IMR-90 (cell line): ENCODE measurements at regions not wholly inside any gene's neighbourhood (a gene's known extent, or its start where the extent isn't known, plus 50 kb on each side); places are given as distances from the start of the nearest gene placed in this dataset.

Source experiments
- ATAC-seq: fragments of 200-7000 bp; cut with Tn5 transposase; 2 replicates; pipeline ENCODE4 v1.9.1; 2020; ENCODE audit warnings: low read depth, mild to moderate bottlenecking, moderate library complexity
- BruUV-seq: library from RNA; stranded (reverse); fragments of 400-500 nt; replicated peaks from 2 replicates; lab custom pipeline; 2021; lab: Mats Ljungman, UMichigan
- CTCF ChIA-PET: fragments of 300-600 bp; formaldehyde crosslinking; extraction: SDS; loops from one replicate; lab custom pipeline; 2021; ENCODE audit warnings: antibody characterized with exemption; lab: Yijun Ruan, JAX
- POLR2A ChIA-PET: fragments of 300-600 bp; sonication (Branson Sonifier 250); formaldehyde crosslinking; loops from one replicate; lab custom pipeline; 2022; ENCODE audit warnings: antibody characterized with exemption; ENCODE audit not compliant: unreplicated experiment; lab: Charles Lee
- DNase-seq: peaks from one replicate; pipeline ENCODE4 v3.0.0; 2013
- H2AFZ ChIP-seq: replicated peaks from 2 replicates; pipeline ENCODE3; 2013; ENCODE audit warnings: low read length, mild to moderate bottlenecking; ENCODE audit not compliant: poor library complexity
- H2AK5ac ChIP-seq: 2 replicates; pipeline ENCODE4 v1.6.1; 2013; ENCODE audit warnings: low read depth, low read length, inconsistent platforms
- H2AK9ac ChIP-seq: replicated peaks from 2 replicates; pipeline ENCODE3; 2013; ENCODE audit warnings: mild to moderate bottlenecking, low read depth, low read length, moderate library complexity; ENCODE audit not compliant: poor library complexity
- H2BK120ac ChIP-seq: 2 replicates; pipeline ENCODE4 v1.6.1; 2013; ENCODE audit warnings: low read depth, low read length, inconsistent platforms
- H2BK15ac ChIP-seq: 3 replicates; pipeline ENCODE4 v1.6.1; 2013; ENCODE audit warnings: low read depth, low read length, inconsistent platforms
- H2BK20ac ChIP-seq: 2 replicates; pipeline ENCODE4 v1.6.1; 2013; ENCODE audit warnings: low read depth, mild to moderate bottlenecking, inconsistent platforms, low read length, moderate library complexity
- H2BK5ac ChIP-seq: 2 replicates; pipeline ENCODE4 v1.6.1; 2013; ENCODE audit warnings: mild to moderate bottlenecking, low read depth, low read length, inconsistent platforms; ENCODE audit not compliant: poor library complexity, severe bottlenecking
- H3K14ac ChIP-seq: replicated peaks from 2 replicates; pipeline ENCODE4 v1.6.1; 2013; ENCODE audit warnings: low read depth, low read length, inconsistent platforms
- H3K18ac ChIP-seq: 2 replicates; pipeline ENCODE4 v1.6.1; 2013; ENCODE audit warnings: low read depth, low read length, control low read depth
- H3K23ac ChIP-seq: 2 replicates; pipeline ENCODE4 v1.6.1; 2013; ENCODE audit warnings: low read depth, low read length, inconsistent platforms
- H3K27ac ChIP-seq: 2 replicates; pipeline ENCODE4 v1.5.1; 2013; ENCODE audit warnings: mild to moderate bottlenecking, control low read depth, low read length; ENCODE audit not compliant: insufficient read depth
- H3K27me3 ChIP-seq: 2 replicates; pipeline ENCODE4 v1.6.1; 2013; ENCODE audit warnings: low read length; ENCODE audit not compliant: control insufficient read depth, insufficient read depth
- H3K36me3 ChIP-seq: 2 replicates; pipeline ENCODE4 v1.6.1; 2013; ENCODE audit warnings: low read length, mixed read lengths; ENCODE audit not compliant: control insufficient read depth, insufficient read depth
- H3K4ac ChIP-seq: 2 replicates; pipeline ENCODE4 v1.6.1; 2013; ENCODE audit warnings: low read depth, low read length, inconsistent platforms
- H3K4me1 ChIP-seq: 2 replicates; pipeline ENCODE4 v1.6.1; 2013; ENCODE audit warnings: low read length, mixed read lengths; ENCODE audit not compliant: control insufficient read depth, insufficient read depth
- H3K4me2 ChIP-seq: 2 replicates; pipeline ENCODE4 v1.6.1; 2013; ENCODE audit warnings: low read depth, mild to moderate bottlenecking, control low read depth, low read length, moderate library complexity
- H3K4me3 ChIP-seq: 2 replicates; pipeline ENCODE4 v1.5.1; 2013; ENCODE audit warnings: low read depth, mild to moderate bottlenecking, control low read depth, low read length, moderate library complexity; ENCODE audit not compliant: insufficient read depth
- H3K56ac ChIP-seq: 2 replicates; pipeline ENCODE4 v1.6.1; 2013; ENCODE audit warnings: low read length, inconsistent platforms; ENCODE audit not compliant: insufficient read depth; ENCODE audit errors: extremely low read depth
- H3K79me1 ChIP-seq, 2 experiments: 2 replicates each; pipeline ENCODE4 v1.6.1; 2013; ENCODE audit warnings: low read length in 2 of 2, inconsistent platforms in 1 of 2, low read depth in 1 of 2
- H3K9ac ChIP-seq: 2 replicates; pipeline ENCODE4 v1.6.1; 2013; ENCODE audit warnings: low read depth, low read length, control low read depth
- H3K9me1 ChIP-seq: 2 replicates; pipeline ENCODE4 v1.6.1; 2013; ENCODE audit warnings: low read length, inconsistent platforms; ENCODE audit not compliant: insufficient read depth
- H3K9me3 ChIP-seq: 2 replicates; pipeline ENCODE4 v1.6.1; 2013; ENCODE audit warnings: low read length; ENCODE audit not compliant: control insufficient read depth, insufficient read depth
- H4K20me1 ChIP-seq: 2 replicates; pipeline ENCODE4 v1.6.1; 2013; ENCODE audit warnings: low read length, inconsistent platforms; ENCODE audit not compliant: insufficient read depth
- H4K5ac ChIP-seq: 2 replicates; pipeline ENCODE4 v1.6.1; 2013; ENCODE audit warnings: mild to moderate bottlenecking, low read depth, low read length, control low read depth
- H4K8ac ChIP-seq, 2 experiments: 2 replicates each; pipeline ENCODE4 v1.6.1; 2013; ENCODE audit warnings: low read depth in 2 of 2, low read length in 2 of 2, control low read depth in 1 of 2, inconsistent platforms in 1 of 2
- H4K91ac ChIP-seq: 2 replicates; pipeline ENCODE4 v1.6.1; 2013; ENCODE audit warnings: low read depth, low read length, inconsistent platforms; ENCODE audit not compliant: insufficient read depth
- BHLHE40 ChIP-seq: fragments of 150-350 bp; IDR thresholded peaks from 2 replicates; pipeline ENCODE4 v1.6.1; 2016; ENCODE audit warnings: mild to moderate bottlenecking, low read depth, low read length
- CEBPB ChIP-seq: IDR thresholded peaks from 2 replicates; pipeline ENCODE4 v1.6.1; 2012; ENCODE audit warnings: low read depth, low read length, improper control_type of control experiment
- CHD1 ChIP-seq: IDR thresholded peaks from 2 replicates; pipeline ENCODE4 v1.6.1; 2012; ENCODE audit warnings: low read depth, low read length, improper control_type of control experiment
- CTCF ChIP-seq: conservative IDR thresholded peaks from 2 replicates; pipeline ENCODE4 v1.5.1; 2012; ENCODE audit warnings: mild to moderate bottlenecking, low read depth, low read length, improper control_type of control experiment
- ELK1 ChIP-seq: fragments of 150-350 bp; IDR thresholded peaks from 2 replicates; pipeline ENCODE4 v1.6.1; 2016; ENCODE audit warnings: low read depth, mild to moderate bottlenecking, low read length, moderate library complexity, borderline replicate concordance
- FOS ChIP-seq: fragments of 150-350 bp; IDR thresholded peaks from 2 replicates; pipeline ENCODE4 v1.6.1; 2016; ENCODE audit warnings: low read depth, low read length
- MAFK ChIP-seq: IDR thresholded peaks from 2 replicates; pipeline ENCODE4 v1.6.1; 2012; ENCODE audit warnings: low read depth, low read length, improper control_type of control experiment
- MAZ ChIP-seq: IDR thresholded peaks from 2 replicates; pipeline ENCODE4 v1.6.1; 2012; ENCODE audit warnings: low read depth, mild to moderate bottlenecking, low read length, improper control_type of control experiment, moderate library complexity, borderline replicate concordance
- MXI1 ChIP-seq: IDR thresholded peaks from 2 replicates; pipeline ENCODE4 v1.6.1; 2012; ENCODE audit warnings: low read depth, mild to moderate bottlenecking, low read length, moderate library complexity, borderline replicate concordance
- NFE2L2 ChIP-seq: fragments of 150-350 bp; IDR thresholded peaks from 2 replicates; pipeline ENCODE4 v1.6.1; 2016; ENCODE audit warnings: low read depth, mild to moderate bottlenecking, low read length
- POLR2A ChIP-seq: IDR thresholded peaks from 2 replicates; pipeline ENCODE4 v1.6.1; 2012; ENCODE audit warnings: mild to moderate bottlenecking, low read depth, low read length
- RAD21 ChIP-seq: IDR thresholded peaks from 2 replicates; pipeline ENCODE4 v1.6.1; 2012; ENCODE audit warnings: low read length, improper control_type of control experiment
- RCOR1 ChIP-seq: IDR thresholded peaks from 2 replicates; pipeline ENCODE4 v1.6.1; 2012; ENCODE audit warnings: mild to moderate bottlenecking, low read length, improper control_type of control experiment; ENCODE audit not compliant: insufficient replicate concordance
- RFX5 ChIP-seq: IDR thresholded peaks from 2 replicates; pipeline ENCODE4 v1.8.0; 2012; ENCODE audit warnings: low read depth, mild to moderate bottlenecking, low read length, moderate library complexity
- SMC3 ChIP-seq: fragments of 150-350 bp; IDR thresholded peaks from 2 replicates; pipeline ENCODE4 v1.6.1; 2016; ENCODE audit warnings: low read depth, mild to moderate bottlenecking, antibody characterized with exemption, low read length, moderate library complexity
- USF2 ChIP-seq: fragments of 150-350 bp; IDR thresholded peaks from 2 replicates; pipeline ENCODE4 v1.6.1; 2017; ENCODE audit warnings: mild to moderate bottlenecking, antibody characterized with exemption, low read length, low read depth
- WGBS, 2 experiments: methylation state at CpG; one replicate each; pipeline versions ENCODE4 v1.1.5 to v1.1.7; 2013; ENCODE audit warnings: missing lambda C conversion rate in 2 of 2; ENCODE audit not compliant: insufficient read length in 1 of 2; ENCODE audit errors: extremely low coverage in 2 of 2; 5-methylcytosine and 5-hydroxymethylcytosine counted together
- dilution Hi-C: fragments of 300-500 bp; cut with HindIII; formaldehyde crosslinking; loops from one replicate; pipeline ENCODE4 v1.14.3; 2018; ENCODE audit warnings: low sequenced_read_pairs; ENCODE audit not compliant: unreplicated experiment
- in situ Hi-C: fragments of 300-500 bp; cut with MboI; formaldehyde crosslinking; loops from 3 replicates; pipeline ENCODE4 v1.14.3; 2019; ENCODE audit warnings: low sequenced_read_pairs, inconsistent platforms, mixed read lengths
- intact Hi-C: fragments of 100-400 bp; cut with micrococcal nuclease; formaldehyde crosslinking; loops from 2 replicates; pipeline ENCODE4 v1.10.0; 2022

DNA sequence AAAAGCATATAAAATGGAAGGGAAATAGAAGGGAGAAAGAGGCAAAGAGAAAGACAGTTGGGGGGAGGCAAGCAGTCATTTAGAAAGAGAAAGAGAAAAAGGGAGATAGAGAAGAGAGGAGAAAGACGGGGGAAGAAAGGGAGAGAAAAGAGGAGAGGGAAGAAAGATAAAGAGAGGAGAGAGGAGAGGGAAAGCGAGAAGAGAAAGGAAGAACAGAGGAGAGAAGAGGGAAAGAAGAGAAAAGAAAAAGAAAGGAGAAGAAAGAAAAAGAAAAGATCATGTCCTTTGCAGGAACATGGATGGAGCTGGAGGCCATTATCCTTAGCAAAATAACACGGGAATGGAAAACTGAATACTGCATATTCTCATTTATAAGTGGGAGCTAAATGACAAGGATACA is 247.7 kb downstream of the MIAT start:
- in situ Hi-C loops: no loop called here
- Histone ChIP-seq H3K9me1 (no peaks in the 10 kb centered on the region), H3K14ac (no peak overlapping the region), H4K20me1 (no peaks in the 10 kb centered on the region), H3K18ac (no peak overlapping the region), H3K9ac (no peak overlapping the region), H2BK15ac (no peak overlapping the region), H3K9me3 (peaks cover 2% of the 10 kb centered on the region), H2BK20ac (no peak overlapping the region), H3K4me3 (no peak overlapping the region), H2AK5ac (no peak overlapping the region), H3K27me3 (peaks cover 58% of the 10 kb centered on the region), H4K5ac (no peak overlapping the region), H3K36me3 (no peaks in the 10 kb centered on the region), H2AK9ac (no peak overlapping the region), H3K27ac (no peak overlapping the region), H3K4me2 (no peak overlapping the region), H3K79me1 (no peaks in the 10 kb centered on the region), H3K56ac (no peak overlapping the region), H2BK120ac (no peak overlapping the region), H3K4me1 (no peaks in the 10 kb centered on the region; the same call in 1 of the 2 replicates), H4K91ac (no peak overlapping the region), H3K23ac (no peak overlapping the region), H2AFZ (no peak overlapping the region), H2BK5ac (no peak overlapping the region), H4K8ac (no peak overlapping the region), H3K4ac (no peak overlapping the region)
- POLR2A ChIA-PET: no interaction called here
- dilution Hi-C loops: no loop called here
- CTCF ChIA-PET: no interaction called here
- intact Hi-C loops: no loop called here
- TF ChIP-seq CEBPB (no peak), RFX5 (no peak), RCOR1 (no peak), CTCF (no peak), MXI1 (no peak), FOS (no peak), SMC3 (no peak), RAD21 (no peak), MAZ (no peak), BHLHE40 (no peak), MAFK (no peak), CHD1 (no peak), USF2 (no peak), ELK1 (no peak), NFE2L2 (no peak), POLR2A (no peak)
- ATAC-seq (no peak), DNase-seq (no peak)
- WGBS, 2 experiments: 100% methylated on average over 1 of the region's 3 CpGs; no CpG with 5 or more reads in 1 of the 2 experiments
- BruUV-seq: no TSS peak
